ENCODE measurements at regions not wholly inside any gene's neighbourhood (a gene's known extent, or its start where the extent isn't known, plus 50 kb on each side); places are given as distances from the start of the nearest gene placed in this dataset.
"Not testable (repeated sequence)": the region's sequence is repeated elsewhere in the genome, so short reads cannot be mapped to it uniquely, and the experiment has no call there.

- DNase-seq = no peak
These were observed 369.2 kb downstream of the CCER1 start for GRCh38 chr12:90585640-90586304.

- DNase-seq = no peak
These were observed 378.3 kb downstream of the CCER1 start for GRCh38 chr12:90576707-90577106.

- DNase-seq = peak; percentile 62
These were observed 379.0 kb downstream of the CCER1 start for GRCh38 chr12:90575995-90576394.

DNA sequence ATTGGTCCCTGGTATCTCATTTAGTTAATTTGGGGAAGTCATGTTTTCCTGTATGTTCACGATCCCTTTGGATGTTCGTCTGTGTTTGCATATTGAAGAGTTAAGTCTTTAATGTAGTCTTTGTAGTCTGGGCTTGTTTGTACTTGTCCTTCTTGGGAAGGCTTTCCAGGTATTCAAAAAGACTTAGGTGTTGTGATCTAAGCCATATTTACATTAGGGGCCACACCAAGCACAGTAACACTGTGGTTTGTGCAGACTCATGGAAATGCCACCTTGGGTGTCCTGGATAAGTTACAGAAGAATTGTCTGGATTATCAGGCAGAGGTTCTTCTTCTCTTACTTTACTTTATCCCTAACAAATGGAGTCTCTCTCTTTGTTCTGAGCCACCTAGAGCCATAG, 380.3 kb downstream of the CCER1 start:
- DNase-seq = peak; percentile 39

GRCh38 chr12:90572778-90573177, 382.2 kb downstream of the CCER1 start:
- peak; percentile 74 for DNase-seq

DNA sequence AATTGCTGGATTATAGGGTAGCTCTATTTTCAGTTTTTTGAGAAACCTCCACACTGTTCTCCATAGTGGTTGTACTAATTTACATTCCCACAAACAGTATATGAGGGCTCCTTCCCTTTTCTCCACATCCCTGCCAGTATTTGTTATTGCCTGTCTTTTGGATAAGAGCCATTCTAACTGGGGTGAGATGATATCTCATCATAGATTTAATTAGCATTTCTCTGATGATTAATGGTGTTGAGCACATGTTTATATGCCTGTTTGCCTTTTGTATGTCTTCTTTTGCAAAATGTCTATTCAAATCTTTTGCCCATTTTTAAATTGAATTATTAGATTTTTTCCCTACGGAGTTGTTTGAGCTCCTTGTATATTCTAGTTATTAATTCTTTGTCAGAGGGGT, 385.3 kb downstream of the CCER1 start:
- DNase-seq = no peak

GRCh38 chr12:90562671-90563070, 392.3 kb downstream of the CCER1 start:
- no peak for DNase-seq

DNA sequence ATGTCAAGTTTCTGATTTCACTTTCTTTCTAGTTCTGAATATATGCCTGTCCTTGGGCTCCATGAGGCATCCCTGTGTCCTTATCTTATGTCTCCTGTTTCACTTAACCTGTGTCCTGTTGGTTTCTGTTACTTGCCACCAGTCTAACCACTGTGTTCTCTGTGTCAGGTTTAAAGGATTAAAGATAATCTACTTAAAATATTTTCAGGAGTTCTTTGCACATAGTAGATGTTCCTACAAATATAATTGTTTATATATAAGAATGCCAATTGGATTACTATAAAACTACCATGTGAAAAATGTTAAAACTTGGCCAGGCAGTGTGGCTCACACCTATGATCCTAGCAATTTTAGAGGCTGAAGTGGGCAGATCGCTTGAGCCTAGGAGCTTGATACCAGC, 406.4 kb downstream of the CCER1 start:
- DNase-seq = no peak

DNA sequence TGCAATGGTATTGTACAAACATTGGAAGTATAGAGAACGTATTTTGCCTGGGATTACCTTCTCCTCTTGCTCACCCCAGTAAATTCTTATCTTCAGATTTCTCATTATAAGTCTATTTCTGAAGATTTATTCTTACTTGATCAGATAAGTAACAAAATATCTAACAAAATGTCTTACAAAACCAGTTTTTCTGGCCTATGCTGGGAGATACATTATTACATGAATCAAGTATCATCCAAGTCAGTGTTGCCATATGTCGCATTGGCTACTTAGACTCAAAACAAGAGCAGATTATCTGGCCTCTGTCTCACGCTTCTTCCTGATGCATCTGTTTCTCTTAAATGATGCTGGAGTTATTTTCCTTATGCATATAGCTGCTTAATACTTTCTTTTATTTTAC, 408.5 kb downstream of the CCER1 start:
- no peak for DNase-seq

- DNase-seq = no peak
These were observed 411.1 kb downstream of the CCER1 start for GRCh38 chr12:90543841-90544240.

DNA sequence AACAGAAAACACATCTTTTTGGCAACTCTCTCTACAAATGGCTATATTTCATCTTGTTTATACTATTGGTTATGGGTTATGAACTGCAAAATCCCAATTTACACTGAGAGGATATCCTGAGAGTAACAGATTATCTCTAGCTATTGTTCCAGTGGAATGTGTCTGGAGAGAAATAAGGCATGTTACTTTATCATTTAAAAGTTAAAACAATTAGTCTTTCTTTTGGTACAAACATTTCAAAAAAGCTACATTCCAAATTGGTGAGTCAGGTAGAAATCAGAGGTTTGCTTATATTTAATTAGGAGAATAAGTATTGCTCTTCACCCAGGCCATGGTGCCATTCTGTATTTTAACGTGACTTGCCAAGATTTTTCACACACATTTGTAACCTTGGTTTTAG, 411.6 kb downstream of the CCER1 start:
- no peak for DNase-seq

DNA sequence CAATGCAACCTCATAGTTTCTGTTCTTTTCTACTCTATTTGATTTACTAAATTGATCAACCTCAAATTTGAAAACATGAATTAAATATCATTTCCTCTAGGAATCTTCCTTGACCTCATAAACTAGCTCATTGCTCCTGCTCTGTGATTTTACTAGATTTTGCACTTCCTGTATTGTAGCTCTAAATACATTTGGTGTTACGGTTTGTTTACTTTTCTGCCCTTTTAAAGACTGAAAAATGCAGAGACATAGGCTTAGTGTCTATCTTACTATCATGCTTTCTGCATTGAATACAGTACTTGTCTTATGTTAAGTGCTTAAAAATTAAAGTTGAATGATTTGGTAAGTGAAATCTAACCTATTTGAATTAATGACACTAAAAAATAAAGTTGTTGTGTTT, 412.1 kb downstream of the CCER1 start:
- not testable (repeated sequence) for DNase-seq

GRCh38 chr12:90533828-90534227, 421.1 kb downstream of the CCER1 start:
- not testable (repeated sequence) for DNase-seq

DNA sequence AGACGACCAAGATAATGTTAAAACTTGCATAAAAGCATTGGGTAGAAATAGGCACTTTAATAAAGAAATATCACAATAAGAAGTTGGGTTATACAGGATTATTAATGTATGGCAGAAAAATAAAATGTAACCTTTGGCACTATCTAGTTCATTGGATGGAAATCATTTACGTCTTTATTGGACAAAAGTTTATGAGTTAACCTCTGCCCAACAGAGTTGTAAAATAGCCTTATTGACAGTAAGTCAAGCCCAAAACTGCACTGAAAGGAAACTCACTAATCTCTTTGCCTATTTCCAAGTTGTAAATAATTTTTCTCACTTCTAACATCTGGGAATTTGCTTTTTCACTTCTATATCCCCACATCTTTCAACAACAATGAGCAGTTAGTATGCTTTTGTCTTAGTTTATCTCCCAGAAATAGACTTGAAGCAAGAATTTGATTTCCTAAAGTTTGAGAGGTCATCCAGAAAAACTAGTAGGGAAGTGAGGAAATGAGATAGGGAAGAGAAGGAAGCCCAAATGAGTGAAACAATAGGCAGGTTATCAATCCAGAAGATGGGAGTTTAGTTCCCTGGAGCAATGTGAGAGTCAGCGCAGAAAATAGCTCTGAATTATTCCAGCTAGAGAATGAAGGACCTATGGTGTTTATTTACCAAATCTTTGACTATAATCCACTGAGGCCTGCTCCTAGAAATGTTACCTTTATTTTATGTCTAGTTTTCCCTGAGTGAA, 434.8 kb downstream of the CCER1 start:
- no peak for DNase-seq

- no peak for DNase-seq
These were observed 435.7 kb downstream of the CCER1 start for GRCh38 chr12:90519285-90519684.

GRCh38 chr12:90515199-90516175, 439.5 kb downstream of the CCER1 start:
- DNase-seq = no peak

DNA sequence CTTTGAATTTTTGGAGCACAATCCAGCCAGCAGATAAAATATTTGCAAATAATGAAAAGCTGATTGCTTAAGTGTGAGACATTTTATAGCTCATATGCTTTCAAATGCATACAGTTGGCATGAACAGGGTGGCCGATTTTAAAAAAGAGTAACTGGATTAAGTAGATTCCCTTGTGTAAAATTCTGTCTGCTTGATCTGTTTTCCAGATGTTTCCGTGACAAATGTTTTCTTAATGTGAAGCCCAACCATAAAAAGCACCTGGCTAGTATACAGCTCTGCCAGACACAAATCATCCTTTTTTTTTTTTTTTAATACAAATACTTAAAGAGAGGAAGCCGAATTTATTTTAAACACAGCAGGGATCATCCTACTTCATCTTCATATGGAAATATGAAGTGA, 440.7 kb downstream of the CCER1 start:
- no peak for DNase-seq

DNA sequence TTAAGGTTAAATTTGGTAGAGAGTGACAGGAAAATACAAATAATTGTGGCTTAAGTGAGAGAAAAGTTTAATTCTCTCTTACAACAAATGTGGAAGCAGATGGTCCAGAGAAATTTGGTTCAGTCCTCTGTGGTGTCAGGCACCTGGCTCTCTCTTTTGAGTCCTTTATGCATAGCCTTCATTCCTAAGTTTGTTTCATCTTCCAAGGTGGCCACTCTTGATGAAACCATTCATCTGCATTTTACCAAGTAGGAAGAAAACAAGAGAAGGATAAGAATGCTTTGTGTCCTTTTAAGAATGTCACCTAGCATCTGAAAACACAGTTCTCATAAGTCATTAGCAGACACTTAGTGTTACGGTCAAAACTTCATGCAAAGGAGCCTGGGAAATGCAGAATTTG, 442.5 kb downstream of the CCER1 start:
- no peak for DNase-seq

DNA sequence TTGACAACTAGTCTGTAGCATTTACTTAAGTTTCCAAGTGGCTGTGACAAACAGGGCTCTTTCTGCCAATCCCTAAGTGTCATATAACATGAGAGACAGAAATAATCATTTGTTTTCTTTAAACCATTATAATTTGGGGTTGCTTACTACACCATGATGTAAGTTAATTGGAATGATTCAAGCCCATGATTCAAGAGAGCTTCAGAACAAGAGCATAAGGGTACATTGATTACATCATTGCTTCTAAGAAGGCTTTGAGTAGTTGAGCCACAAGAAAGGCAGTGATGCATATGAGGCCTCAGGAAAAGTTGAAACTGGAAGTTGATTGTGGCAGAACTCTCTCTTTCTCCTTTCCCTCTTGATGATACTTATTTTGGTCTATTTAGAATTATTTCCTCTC, 444.0 kb downstream of the CCER1 start:
- no peak for DNase-seq

DNA sequence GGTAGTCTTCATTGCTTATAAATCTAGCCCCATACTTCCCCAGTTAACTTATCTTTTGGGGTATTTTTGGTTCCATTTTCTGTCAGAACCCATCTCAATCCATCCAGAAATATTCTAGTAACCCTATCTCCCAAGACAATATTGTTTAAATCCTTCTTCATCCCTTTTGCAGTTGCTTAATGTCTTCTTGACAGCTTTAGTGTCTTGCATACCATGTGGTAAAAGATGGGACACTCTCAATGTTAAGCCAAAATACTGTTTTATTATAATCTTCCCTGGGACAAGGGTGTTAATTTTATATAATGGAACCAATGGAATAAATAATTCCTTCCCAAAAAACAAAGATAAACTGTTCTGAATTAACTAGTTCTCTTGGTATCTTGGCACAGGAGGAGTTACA, 450.2 kb downstream of the CCER1 start:
- DNase-seq = no peak

DNA sequence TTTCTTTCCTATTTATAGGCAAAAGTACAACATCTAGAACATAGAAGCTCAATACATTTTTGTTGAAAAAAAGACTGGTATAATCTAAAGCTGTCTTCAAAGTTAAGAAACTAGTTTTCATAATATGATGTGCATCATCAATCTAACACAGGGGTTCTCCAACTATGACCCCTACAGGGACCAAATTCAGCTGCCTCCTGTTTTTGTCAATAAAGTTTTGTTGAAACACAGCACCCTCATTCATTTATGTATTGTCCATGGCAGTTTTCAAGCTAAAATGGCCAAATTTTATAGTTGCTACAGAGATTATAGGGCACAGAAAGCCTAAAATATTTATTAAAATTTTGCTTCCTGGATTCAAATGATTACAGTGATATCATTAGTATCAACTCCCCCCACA, 452.9 kb downstream of the CCER1 start:
- DNase-seq = no peak

DNA sequence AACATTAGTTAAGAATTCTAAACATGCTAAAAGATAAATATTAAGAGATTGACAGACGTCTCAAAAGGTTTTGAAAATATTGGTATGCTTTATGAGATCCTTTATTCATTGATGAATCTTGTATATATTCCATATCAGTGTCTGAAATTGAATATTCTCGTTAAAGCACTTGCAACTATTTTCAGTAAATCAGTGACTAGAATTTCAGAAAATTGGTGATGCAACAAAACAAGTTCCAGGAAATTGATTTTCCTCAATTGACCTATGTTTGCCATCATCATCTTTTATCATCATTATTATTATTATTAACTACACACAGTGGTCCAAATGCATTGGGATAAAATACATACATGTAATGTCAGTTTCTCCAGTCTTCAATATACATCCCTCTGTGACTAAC, 453.6 kb downstream of the CCER1 start:
- DNase-seq = no peak

DNA sequence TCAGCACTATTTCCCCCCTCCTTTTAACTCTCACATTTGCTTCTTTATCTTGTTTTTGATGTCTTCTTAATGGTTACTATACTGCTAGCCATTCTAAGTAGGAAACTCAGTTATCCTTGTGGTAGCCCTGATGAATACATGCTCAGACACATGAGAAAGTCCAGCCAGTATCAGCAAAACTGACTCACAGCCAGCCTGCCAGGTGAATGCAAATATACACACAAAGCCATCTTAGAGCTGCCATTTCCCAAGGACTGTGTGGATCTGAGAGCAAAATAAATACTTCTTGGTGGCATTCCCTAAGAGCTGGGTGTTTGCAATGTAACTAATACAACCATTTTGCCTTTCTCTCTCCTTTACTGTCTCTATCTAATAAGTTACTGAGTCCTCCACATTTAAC, 455.2 kb downstream of the CCER1 start:
- DNase-seq = peak; percentile 21

Data from NCI-H510A treated with DMSO at 0.1 percent for 48 hours (cell line).